ENCODE measurements at regions not wholly inside any gene's neighbourhood (a gene's known extent, or its start where the extent isn't known, plus 50 kb on each side); places are given as distances from the start of the nearest gene placed in this dataset.

- no peaks in the 10 kb centered on the region for H3K9me3 Mint-ChIP-seq
- POLR2A ChIA-PET: no interaction called here
- H3K4me1 Mint-ChIP-seq (ENCODE audit: low read depth): no peaks in the 10 kb centered on the region
- CTCF ChIA-PET: no interaction called here
- H3K27ac Mint-ChIP-seq: no peak overlapping the region
- no peak for TF ChIP-seq CTCF (IDR thresholded peaks at IDR 0.05)
- no peak overlapping the region for H3K4me3 Mint-ChIP-seq
- ATAC-seq (no peak), DNase-seq (no peak)
- no peaks in the 10 kb centered on the region for H3K36me3 Mint-ChIP-seq (ENCODE audit: low read depth)
- intact Hi-C loops (cut with micrococcal nuclease): no loop called here
- no peaks in the 10 kb centered on the region for H3K27me3 Mint-ChIP-seq
Measured at GRCh38 chr3:162152636-162153035, 656.0 kb downstream of the OTOL1 start.

GRCh38 chr3:162161595-162161994 lies 665.0 kb downstream of the OTOL1 start:
- POLR2A ChIA-PET: no interaction called here
- Mint-ChIP-seq H3K36me3 (ENCODE audit: low read depth) (no peaks in the 10 kb centered on the region), H3K4me3 (no peak overlapping the region), H3K27me3 (no peaks in the 10 kb centered on the region), H3K9me3 (peaks cover 8% of the 10 kb centered on the region), H3K4me1 (ENCODE audit: low read depth) (no peaks in the 10 kb centered on the region), H3K27ac (no peak overlapping the region)
- CTCF ChIA-PET: no interaction called here
- intact Hi-C loops (cut with micrococcal nuclease): no loop called here
- DNase-seq: no peak
- TF ChIP-seq CTCF (IDR thresholded peaks at IDR 0.05): no peak
- no peak for ATAC-seq

GRCh38 chr3:162165346-162165745 lies 668.7 kb downstream of the OTOL1 start:
- H3K9me3 Mint-ChIP-seq: peaks cover 2% of the 10 kb centered on the region
- H3K27me3 Mint-ChIP-seq: no peaks in the 10 kb centered on the region
- intact Hi-C loops (cut with micrococcal nuclease): no loop called here
- ChIA-PET CTCF (no interaction called here), POLR2A (no interaction called here)
- ATAC-seq (no peak), DNase-seq (no peak)
- TF ChIP-seq CTCF (IDR thresholded peaks at IDR 0.05): no peak
- no peaks in the 10 kb centered on the region for H3K4me1 Mint-ChIP-seq (ENCODE audit: low read depth)
- H3K27ac Mint-ChIP-seq: no peak overlapping the region
- H3K4me3 Mint-ChIP-seq: no peak overlapping the region
- no peaks in the 10 kb centered on the region for H3K36me3 Mint-ChIP-seq (ENCODE audit: low read depth)

- no peaks in the 10 kb centered on the region for H3K4me1 Mint-ChIP-seq (ENCODE audit: low read depth)
- no peaks in the 10 kb centered on the region for H3K36me3 Mint-ChIP-seq (ENCODE audit: low read depth)
- ChIA-PET CTCF (no interaction called here), POLR2A (no interaction called here)
- intact Hi-C loops (cut with micrococcal nuclease): no loop called here
- ATAC-seq (no peak), DNase-seq (no peak)
- H3K9me3 Mint-ChIP-seq: peaks cover 2% of the 10 kb centered on the region
- no peak overlapping the region for H3K27ac Mint-ChIP-seq
- no peak overlapping the region for H3K4me3 Mint-ChIP-seq
- H3K27me3 Mint-ChIP-seq: no peaks in the 10 kb centered on the region
- no peak for TF ChIP-seq CTCF (IDR thresholded peaks at IDR 0.05)
Measured at GRCh38 chr3:162166543-162166942, 669.9 kb downstream of the OTOL1 start.

GRCh38 chr3:162168715-162169114 lies 672.1 kb downstream of the OTOL1 start:
- DNase-seq (no peak), ATAC-seq (no peak)
- Mint-ChIP-seq H3K27ac (no peak overlapping the region), H3K36me3 (ENCODE audit: low read depth) (no peaks in the 10 kb centered on the region), H3K4me1 (ENCODE audit: low read depth) (no peaks in the 10 kb centered on the region), H3K27me3 (no peaks in the 10 kb centered on the region), H3K9me3 (peaks cover 6% of the 10 kb centered on the region), H3K4me3 (no peak overlapping the region)
- POLR2A ChIA-PET: no interaction called here
- no peak for TF ChIP-seq CTCF (IDR thresholded peaks at IDR 0.05)
- CTCF ChIA-PET: no interaction called here
- intact Hi-C loops (cut with micrococcal nuclease): no loop called here
